ENCODE measurements at regions not wholly inside any gene's neighbourhood (a gene's known extent, or its start where the extent isn't known, plus 50 kb on each side); places are given as distances from the start of the nearest gene placed in this dataset.

DNA sequence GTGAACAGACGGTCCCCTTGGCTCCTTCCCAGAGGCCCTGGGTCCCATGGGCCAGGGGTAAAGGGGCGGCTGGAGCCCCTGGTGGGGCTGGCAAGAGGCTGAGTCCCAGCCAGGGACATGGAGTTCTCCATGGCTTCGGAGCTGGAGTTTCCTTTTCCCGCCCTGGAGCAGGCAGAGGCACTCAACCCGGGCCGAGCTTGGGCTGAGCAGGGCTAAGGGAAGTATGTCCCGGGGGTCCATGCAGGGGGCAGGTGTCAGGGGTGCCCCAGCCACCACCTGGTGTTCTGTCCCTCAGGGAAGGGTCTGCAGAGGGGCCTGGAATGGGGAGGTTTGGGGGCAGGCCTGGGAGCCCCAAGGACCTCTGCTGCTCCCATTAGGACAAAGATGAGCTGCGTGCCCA lies 54.0 kb upstream of the TPM4 start:
- TF ChIP-seq SRF (IDR thresholded peaks at IDR 0.05; ENCODE audit: low read depth in 2 of 2, low read length in 2 of 2): no peak
- no peak for TF ChIP-seq ESRRA (IDR thresholded peaks at IDR 0.05; ENCODE audit: low read length)
- TF ChIP-seq, protein P1, sequence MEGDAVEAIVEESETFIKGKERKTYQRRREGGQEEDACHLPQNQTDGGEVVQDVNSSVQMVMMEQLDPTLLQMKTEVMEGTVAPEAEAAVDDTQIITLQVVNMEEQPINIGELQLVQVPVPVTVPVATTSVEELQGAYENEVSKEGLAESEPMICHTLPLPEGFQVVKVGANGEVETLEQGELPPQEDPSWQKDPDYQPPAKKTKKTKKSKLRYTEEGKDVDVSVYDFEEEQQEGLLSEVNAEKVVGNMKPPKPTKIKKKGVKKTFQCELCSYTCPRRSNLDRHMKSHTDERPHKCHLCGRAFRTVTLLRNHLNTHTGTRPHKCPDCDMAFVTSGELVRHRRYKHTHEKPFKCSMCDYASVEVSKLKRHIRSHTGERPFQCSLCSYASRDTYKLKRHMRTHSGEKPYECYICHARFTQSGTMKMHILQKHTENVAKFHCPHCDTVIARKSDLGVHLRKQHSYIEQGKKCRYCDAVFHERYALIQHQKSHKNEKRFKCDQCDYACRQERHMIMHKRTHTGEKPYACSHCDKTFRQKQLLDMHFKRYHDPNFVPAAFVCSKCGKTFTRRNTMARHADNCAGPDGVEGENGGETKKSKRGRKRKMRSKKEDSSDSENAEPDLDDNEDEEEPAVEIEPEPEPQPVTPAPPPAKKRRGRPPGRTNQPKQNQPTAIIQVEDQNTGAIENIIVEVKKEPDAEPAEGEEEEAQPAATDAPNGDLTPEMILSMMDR (IDR thresholded peaks at IDR 0.05 in 2 of 3, conservative IDR thresholded peaks at IDR 0.05 in 1 of 3; ENCODE audit: control insufficient read depth in 2 of 3, extremely low read depth in 1 of 3, insufficient read depth in 1 of 3, low read depth in 3 of 3, low read length in 3 of 3): no peak
- TF ChIP-seq TARDBP (IDR thresholded peaks at IDR 0.05; ENCODE audit: borderline replicate concordance): no peak
- TF ChIP-seq NFIC (IDR thresholded peaks at IDR 0.05; ENCODE audit: low read depth, low read length): no peak
- TF ChIP-seq, protein P2, sequence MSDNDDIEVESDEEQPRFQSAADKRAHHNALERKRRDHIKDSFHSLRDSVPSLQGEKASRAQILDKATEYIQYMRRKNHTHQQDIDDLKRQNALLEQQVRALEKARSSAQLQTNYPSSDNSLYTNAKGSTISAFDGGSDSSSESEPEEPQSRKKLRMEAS (IDR thresholded peaks at IDR 0.05; ENCODE audit: low read depth, low read length): no peak
- no peak for TF ChIP-seq EZH2 (IDR thresholded peaks at IDR 0.05; ENCODE audit: borderline replicate concordance, control insufficient read depth, low read depth, low read length)
- TF ChIP-seq, protein P3, sequence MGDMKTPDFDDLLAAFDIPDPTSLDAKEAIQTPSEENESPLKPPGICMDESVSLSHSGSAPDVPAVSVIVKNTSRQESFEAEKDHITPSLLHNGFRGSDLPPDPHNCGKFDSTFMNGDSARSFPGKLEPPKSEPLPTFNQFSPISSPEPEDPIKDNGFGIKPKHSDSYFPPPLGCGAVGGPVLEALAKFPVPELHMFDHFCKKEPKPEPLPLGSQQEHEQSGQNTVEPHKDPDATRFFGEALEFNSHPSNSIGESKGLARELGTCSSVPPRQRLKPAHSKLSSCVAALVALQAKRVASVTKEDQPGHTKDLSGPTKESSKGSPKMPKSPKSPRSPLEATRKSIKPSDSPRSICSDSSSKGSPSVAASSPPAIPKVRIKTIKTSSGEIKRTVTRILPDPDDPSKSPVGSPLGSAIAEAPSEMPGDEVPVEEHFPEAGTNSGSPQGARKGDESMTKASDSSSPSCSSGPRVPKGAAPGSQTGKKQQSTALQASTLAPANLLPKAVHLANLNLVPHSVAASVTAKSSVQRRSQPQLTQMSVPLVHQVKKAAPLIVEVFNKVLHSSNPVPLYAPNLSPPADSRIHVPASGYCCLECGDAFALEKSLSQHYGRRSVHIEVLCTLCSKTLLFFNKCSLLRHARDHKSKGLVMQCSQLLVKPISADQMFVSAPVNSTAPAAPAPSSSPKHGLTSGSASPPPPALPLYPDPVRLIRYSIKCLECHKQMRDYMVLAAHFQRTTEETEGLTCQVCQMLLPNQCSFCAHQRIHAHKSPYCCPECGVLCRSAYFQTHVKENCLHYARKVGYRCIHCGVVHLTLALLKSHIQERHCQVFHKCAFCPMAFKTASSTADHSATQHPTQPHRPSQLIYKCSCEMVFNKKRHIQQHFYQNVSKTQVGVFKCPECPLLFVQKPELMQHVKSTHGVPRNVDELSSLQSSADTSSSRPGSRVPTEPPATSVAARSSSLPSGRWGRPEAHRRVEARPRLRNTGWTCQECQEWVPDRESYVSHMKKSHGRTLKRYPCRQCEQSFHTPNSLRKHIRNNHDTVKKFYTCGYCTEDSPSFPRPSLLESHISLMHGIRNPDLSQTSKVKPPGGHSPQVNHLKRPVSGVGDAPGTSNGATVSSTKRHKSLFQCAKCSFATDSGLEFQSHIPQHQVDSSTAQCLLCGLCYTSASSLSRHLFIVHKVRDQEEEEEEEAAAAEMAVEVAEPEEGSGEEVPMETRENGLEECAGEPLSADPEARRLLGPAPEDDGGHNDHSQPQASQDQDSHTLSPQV (IDR thresholded peaks at IDR 0.05): no peak
